Neural crest cell (in vitro differentiated cells): ENCODE measurements at regions not wholly inside any gene's neighbourhood (a gene's known extent, or its start where the extent isn't known, plus 50 kb on each side); places are given as distances from the start of the nearest gene placed in this dataset.

Experiments used
- DNase-seq: peaks from one replicate; pipeline ENCODE4 v3.0.0; 2021; ENCODE audit warnings: low read depth, mixed read lengths, low spot score
- H3K27ac Mint-ChIP-seq: one replicate; pipeline ENCODE4 v1.8.0; 2021; ENCODE audit warnings: mild to moderate bottlenecking, mixed read lengths; ENCODE audit not compliant: unreplicated experiment
- H3K27me3 Mint-ChIP-seq: 2 replicates; pipeline ENCODE4 v1.8.0; 2021; ENCODE audit warnings: low read depth, mild to moderate bottlenecking, mixed read lengths
- H3K36me3 Mint-ChIP-seq: 2 replicates; pipeline ENCODE4 v1.8.0; 2021; ENCODE audit warnings: low read depth, mild to moderate bottlenecking, mixed read lengths
- H3K4me1 Mint-ChIP-seq: 2 replicates; pipeline ENCODE4 v1.8.0; 2021; ENCODE audit warnings: mixed read lengths
- H3K4me3 Mint-ChIP-seq: one replicate; pipeline ENCODE4 v1.8.0; 2021; ENCODE audit warnings: mild to moderate bottlenecking, mixed read lengths
- H3K9me3 Mint-ChIP-seq: 2 replicates; pipeline ENCODE4 v1.8.0; 2021; ENCODE audit warnings: mixed read lengths
- TF ChIP-seq, protein P1 (sequence below): fragments of 200-600 bp; sonication (generic); conservative IDR thresholded peaks from 2 replicates; pipeline ENCODE4 v1.5.0; 2021; ENCODE audit warnings: antibody characterized with exemption, mild to moderate bottlenecking

DNA sequence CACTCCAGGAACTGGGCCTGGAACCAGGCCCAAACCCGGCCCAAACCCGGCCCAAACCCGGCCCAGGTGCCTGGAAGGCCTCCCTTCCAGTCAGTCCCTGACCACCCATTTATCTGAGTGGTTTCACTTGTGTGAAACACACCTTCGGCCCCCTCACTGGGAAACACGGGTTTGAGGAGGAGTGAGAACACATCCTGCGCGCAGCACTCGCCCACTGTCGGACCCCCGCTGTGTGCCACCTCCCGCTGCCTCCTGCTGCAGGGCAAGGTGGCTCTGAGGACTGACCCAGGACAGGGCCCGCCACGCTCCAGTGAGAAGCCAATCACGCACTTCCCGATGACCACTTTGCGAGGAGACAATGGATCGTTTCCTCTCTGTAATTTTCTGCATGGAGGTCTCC, 197.5 kb downstream of the BUB3 start:
- peaks cover 53% of the 10 kb centered on the region for H3K4me1 Mint-ChIP-seq
- no peaks in the 10 kb centered on the region for H3K9me3 Mint-ChIP-seq
- H3K4me3 Mint-ChIP-seq: no peak overlapping the region
- H3K27me3 Mint-ChIP-seq: peaks cover 4% of the 10 kb centered on the region
- TF ChIP-seq, protein P1, sequence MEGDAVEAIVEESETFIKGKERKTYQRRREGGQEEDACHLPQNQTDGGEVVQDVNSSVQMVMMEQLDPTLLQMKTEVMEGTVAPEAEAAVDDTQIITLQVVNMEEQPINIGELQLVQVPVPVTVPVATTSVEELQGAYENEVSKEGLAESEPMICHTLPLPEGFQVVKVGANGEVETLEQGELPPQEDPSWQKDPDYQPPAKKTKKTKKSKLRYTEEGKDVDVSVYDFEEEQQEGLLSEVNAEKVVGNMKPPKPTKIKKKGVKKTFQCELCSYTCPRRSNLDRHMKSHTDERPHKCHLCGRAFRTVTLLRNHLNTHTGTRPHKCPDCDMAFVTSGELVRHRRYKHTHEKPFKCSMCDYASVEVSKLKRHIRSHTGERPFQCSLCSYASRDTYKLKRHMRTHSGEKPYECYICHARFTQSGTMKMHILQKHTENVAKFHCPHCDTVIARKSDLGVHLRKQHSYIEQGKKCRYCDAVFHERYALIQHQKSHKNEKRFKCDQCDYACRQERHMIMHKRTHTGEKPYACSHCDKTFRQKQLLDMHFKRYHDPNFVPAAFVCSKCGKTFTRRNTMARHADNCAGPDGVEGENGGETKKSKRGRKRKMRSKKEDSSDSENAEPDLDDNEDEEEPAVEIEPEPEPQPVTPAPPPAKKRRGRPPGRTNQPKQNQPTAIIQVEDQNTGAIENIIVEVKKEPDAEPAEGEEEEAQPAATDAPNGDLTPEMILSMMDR: no peak
- peak overlapping the region; percentile 89 for H3K27ac Mint-ChIP-seq
- no peaks in the 10 kb centered on the region for H3K36me3 Mint-ChIP-seq
- no peak for DNase-seq

GRCh38 chr10:123354521-123354920, 200.3 kb downstream of the BUB3 start:
- Mint-ChIP-seq H3K4me3 (no peak overlapping the region), H3K36me3 (no peaks in the 10 kb centered on the region), H3K9me3 (no peaks in the 10 kb centered on the region), H3K27ac (no peak overlapping the region), H3K4me1 (peaks cover 51% of the 10 kb centered on the region), H3K27me3 (peaks cover 4% of the 10 kb centered on the region)
- TF ChIP-seq, protein P1: no peak
- DNase-seq: no peak

DNA sequence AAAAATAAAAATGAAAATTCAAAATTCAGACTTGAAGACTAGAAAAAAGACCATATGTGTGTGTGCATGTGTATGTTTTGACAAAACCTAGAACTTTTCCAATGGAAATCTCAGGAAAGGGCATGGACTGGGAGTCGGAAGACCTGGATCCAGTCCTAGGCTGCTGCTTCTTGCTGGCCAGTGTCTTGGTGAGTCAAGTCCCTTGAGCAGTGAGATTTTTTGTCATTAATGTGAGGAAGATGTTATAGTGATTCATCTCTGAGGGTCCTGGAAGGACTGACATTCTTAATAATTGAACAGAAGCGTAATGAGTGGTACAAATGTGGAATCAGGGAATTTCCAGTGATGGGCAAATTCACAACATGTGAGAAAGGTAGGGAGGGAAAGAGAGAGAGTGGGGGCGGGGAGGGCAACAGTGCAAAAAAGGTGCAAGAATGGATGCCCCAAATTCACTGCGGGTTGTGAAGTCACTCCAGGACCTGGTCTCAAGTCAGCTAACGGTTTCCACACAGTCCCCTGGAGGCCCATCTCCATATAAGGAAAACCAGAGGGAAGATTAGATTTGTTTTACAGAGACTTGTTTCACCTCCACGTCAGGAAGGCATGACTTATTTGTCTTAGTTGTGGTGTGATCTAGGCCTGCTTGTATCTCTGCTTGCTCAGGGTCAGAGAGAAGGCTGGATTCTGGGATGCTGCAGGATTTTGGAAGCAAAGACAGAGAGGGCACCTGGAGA, 201.7 kb downstream of the BUB3 start:
- Mint-ChIP-seq H3K36me3 (no peaks in the 10 kb centered on the region), H3K27ac (no peak overlapping the region), H3K4me3 (no peak overlapping the region), H3K27me3 (peaks cover 4% of the 10 kb centered on the region), H3K9me3 (no peaks in the 10 kb centered on the region), H3K4me1 (peaks cover 48% of the 10 kb centered on the region)
- no peak for DNase-seq
- TF ChIP-seq, protein P1: no peak

- H3K27ac Mint-ChIP-seq: no peak overlapping the region
- H3K27me3 Mint-ChIP-seq: peaks cover 4% of the 10 kb centered on the region
- no peaks in the 10 kb centered on the region for H3K9me3 Mint-ChIP-seq
- DNase-seq: no peak
- H3K36me3 Mint-ChIP-seq: no peaks in the 10 kb centered on the region
- no peak overlapping the region for H3K4me3 Mint-ChIP-seq
- peaks cover 47% of the 10 kb centered on the region for H3K4me1 Mint-ChIP-seq
- TF ChIP-seq, protein P1: no peak
These were observed 202.6 kb downstream of the BUB3 start for GRCh38 chr10:123356799-123357198.

DNA sequence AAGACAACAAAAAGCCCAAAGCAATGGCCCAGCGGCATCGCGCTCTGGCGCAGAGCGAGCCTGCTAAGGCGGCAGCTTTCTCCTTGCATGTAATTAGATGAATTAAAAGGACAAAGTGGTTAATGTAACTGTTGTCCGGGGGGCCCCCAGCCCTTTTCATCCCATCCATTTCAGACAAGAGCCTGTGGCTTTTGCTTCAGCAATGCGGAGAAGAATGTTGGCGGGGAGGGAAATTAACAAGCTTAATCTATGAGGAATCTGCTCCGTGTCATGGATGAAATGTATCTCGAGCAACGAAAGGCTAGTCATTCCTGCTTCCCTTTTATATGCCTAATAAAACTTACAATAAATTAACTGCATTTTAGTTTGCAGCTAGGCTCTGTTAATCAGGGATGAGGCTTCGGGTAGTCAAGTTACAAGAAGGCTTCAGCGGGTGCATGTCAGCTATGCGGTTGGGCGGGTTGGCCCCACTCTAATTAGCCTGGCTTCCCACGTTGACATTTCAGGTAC, 203.3 kb downstream of the BUB3 start:
- Mint-ChIP-seq H3K27ac (no peak overlapping the region), H3K4me1 (peaks cover 40% of the 10 kb centered on the region), H3K9me3 (no peaks in the 10 kb centered on the region), H3K27me3 (peaks cover 4% of the 10 kb centered on the region), H3K4me3 (peak overlapping the region; percentile 60), H3K36me3 (no peaks in the 10 kb centered on the region)
- TF ChIP-seq, protein P1: no peak
- no peak for DNase-seq
